Fibroblast of skin of left biceps (primary cell): ENCODE measurements at regions not wholly inside any gene's neighbourhood (a gene's known extent, or its start where the extent isn't known, plus 50 kb on each side); places are given as distances from the start of the nearest gene placed in this dataset.

Source experiments
- DNase-seq, 2 experiments: peaks; one replicate each; pipeline ENCODE4 v3.0.0-alpha.2; 2013; ENCODE audit warnings: low read depth in 2 of 2

DNA sequence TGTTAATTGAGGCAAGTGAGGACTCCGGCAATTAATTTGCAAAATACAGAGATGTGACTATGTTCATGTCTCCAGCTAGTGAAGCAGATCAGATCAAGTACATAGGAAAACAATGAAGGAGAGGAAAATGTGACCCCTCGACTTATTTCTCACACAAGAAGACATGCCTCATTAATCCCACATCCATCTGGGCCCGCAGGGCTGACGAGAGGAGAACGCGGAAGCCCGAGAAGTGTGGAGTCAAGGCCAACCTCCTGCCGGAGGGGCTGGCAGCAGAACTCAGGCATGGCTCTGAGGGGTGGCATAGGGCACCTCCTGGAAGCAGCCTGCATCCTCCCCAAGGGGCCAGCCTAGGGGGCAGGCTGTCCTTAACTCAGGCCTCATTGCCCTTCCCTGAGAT is 54.4 kb downstream of the ZNF503 start:
- no peak for DNase-seq

DNA sequence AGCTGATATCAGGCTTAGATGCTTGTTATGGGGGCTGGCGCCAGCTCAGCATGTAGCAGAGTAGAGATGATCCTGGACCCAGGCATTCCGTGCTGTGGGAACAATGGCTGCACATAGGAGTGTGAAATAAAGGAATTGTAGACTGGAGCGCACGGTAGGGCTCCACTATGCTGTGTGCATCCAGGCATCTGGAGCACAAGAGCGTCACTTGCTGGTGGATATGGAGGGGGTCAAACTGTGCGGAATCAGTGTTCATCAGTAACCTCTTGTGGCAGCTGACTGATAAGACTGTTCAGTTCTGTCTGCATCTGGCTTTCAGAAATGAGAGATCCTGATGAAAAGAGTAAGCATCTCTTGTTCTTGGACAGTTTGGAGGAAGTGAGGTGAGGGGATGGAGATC is 55.8 kb downstream of the ZNF503 start:
- DNase-seq = no peak

DNA sequence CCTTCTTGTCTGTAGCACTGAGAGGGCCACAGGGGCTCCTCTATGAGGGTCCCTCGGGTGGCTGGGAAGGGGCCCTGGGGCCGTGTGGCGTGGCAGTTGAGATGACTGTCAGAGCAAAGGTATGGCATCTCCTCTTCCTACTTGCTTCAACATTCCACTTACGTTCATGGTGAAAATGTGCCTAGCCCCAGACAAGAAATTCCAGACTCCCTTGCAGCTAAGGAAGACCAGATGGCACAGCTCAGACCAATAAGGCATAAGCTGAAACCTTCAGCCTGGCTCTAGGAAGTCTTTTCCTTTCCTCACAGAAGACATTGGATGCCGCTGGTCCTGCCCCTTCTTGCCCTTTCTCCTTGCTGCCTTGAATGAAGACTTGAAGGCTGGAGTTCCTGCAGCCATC is 57.4 kb downstream of the ZNF503 start:
- DNase-seq = no peak

DNA sequence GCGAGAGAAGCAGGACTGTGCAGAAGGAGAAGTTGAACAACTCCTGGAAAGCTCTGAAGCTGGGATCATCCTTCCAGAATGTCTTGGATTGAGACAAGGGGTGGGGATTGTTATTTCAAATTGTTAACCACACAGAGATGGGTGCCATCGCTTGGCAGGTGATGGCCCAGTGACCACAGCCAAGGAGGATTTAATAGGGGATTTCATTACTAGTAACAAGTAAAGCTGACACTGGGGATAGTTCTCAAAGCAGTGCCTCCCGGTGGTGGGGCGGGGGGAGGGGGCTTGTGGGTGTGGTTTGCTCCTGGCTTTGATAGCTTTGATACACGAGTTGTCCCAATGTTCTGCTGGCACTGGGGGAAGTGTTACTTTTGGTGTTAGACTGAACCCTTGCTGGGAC is 59.2 kb downstream of the ZNF503 start:
- DNase-seq = no peak

DNA sequence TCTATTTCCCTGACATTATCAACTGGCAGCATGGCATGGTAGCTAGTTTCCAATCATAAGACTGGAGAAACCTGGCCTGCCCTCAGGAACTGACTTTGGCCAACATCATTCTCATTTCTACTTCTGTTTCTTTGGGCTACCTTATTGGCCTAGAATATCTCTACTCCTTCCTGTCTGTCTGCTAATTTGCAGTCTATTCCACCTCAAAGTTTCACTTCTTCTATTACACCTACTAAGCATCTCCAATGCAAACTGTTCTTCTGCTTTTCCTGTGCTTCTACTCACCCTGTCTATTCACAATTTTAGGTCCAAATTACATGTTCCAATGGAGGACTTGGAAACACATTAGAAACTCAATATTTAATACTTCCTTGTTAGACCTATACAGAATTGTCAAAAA is 65.6 kb downstream of the ZNF503 start:
- no peak for DNase-seq

DNA sequence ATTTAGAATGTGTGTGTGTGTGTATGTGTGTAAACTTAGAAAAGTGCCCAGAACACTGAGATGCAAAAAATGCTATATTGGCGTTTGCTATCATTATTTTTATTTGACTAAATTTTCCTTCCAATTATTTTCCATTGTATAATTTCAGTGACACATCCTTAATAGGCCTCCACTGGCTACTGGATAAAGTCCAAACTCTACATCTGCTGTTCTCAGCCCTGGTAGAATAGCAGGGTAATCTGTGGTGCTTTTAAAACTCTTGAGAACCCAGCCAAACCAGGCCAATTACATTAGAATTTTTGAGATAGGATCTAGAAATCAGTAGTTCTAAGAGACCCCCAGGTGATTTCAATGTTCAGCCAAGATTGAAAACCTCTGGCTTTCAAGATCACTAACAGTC is 66.4 kb downstream of the ZNF503 start:
- DNase-seq = no peak

DNA sequence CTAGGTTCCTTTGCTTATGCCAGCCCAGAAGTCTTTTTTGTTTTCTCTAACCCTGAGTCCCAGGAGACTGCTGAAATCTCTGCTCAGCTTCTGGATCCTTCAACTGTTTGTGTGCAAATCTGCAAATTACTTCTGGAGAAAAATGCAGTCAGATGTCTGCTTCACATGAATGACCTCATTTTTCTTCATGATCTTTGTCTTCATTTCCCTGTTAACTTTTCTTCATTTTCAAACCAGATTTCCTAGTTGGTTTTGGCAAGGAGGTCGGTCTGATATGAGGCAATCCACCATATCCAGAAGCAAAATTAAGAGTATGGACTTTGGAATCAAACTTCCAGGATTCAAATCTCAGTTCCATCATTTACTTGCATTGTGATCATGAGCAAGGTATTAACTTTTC is 66.8 kb downstream of the ZNF503 start:
- DNase-seq = no peak

DNA sequence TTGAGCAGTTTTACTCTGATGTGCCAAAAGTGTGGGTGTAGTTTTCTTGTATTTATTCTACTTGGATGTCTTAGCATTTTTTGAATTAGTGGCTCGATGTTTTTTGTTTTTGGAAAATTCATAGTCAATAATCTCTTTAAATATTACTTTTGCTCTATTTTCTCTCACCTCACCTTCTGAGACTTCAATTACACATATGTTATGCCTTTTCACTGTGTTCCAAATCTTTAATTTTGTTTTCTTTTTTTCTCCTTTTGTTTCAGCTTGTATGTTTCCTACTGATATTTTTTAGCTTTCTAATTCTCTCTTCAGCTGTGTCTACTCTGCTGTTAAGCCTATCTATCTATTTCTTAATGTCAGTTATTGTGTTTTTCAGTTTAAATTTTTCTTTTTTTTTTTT is 69.5 kb downstream of the ZNF503 start:
- no peak for DNase-seq

DNA sequence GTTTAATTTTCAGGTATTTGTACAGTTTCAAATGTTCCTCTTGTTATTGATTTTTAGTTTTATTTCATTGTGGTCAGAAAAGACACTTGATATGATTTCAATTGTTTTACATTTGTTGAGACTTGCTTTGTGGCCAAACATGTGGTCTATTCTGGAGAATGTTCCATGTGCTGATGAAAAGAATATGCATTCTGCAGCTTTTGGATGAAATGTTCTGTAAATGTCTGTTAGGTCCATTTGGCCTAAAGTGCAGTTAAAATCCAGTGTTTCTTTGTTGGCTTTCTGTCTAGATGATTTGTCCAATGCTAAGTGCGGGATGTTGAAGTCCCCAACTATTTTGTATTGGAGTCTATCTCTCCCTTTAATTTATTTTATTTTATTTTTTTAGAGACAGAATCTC is 70.5 kb downstream of the ZNF503 start:
- no peak for DNase-seq

DNA sequence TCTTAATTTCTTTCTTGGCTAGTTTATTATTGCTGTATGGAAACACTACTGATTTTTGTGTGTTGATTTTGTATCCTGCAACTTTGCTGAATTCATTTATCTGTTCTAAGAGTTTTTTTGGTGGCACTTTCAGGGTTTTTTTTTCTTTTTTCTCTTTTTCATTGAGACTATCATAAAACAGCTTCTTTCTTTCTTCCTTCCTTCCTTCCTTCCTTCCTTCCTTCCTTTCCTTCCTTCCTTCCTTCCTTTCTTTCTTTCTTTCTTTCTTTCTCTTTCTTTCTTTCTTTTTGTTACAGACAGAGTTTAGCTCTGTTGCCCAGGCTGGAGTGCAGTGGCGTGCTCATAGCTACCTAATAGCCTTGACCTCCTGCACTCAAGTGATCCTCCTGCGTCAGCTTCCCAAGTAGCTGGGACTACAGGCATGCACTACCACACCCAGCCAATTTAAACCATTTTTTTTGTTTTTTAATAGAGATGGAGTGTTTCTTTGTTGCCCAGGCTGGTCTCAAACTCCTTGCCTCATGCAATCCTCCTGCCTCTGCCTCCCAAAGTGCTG is 72.3 kb downstream of the ZNF503 start:
- DNase-seq = no peak

DNA sequence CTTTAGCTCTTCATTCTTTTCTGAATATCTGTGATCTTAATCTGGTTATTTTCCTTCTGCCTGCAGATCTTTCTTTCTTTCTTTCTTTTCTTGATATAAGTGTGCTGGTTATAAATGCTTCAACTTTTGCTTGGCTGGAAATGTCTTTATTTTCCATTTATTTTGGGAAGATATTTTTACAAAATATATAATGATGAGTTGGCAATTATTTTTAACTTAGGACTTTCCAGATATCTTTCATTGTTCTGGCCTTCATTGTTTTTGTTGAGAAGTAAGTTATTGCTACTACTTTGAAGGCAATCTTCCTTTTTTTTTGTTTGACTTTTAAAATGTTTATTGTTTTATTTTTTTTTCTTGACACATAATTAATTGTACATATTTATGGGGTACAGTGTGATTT is 75.3 kb downstream of the ZNF503 start:
- DNase-seq = no peak

DNA sequence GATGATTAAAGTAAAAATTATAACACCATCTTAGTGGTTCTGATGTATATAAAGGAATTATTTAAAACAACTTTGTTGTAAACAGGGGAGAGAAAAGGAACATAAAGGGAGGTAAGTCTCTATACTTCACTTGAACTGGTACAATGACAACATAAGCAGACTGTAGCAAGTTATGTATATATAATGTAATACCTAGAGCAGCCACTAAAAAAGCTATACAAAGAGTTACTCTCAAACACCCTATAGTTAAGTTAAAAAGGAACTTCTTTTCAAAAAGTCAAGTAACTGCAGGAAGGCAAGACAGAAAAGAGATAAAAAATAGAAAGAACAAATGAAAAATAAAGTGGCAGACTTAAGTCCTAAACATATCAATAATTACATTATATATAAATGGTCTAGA is 82.3 kb downstream of the ZNF503 start:
- DNase-seq = no peak

DNA sequence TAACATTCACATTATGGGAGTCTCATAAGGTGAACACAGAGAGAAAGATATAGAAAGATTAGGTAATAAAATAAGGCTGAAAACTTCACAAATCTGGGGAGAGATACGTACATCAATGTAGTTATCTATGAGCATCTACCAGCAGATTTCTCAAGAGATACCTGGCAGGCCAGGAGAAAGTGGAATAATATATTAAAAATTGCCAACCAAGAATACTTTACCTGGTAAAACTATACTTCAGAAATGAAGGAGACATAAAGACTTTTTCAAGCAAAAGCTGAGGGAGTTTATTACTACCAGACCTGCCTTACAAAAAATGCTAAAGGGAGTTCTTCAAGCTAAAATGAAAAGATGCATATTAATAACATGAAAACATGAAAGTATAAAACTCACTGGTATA is 78.8 kb upstream of the COMTD1 start:
- DNase-seq = no peak

DNA sequence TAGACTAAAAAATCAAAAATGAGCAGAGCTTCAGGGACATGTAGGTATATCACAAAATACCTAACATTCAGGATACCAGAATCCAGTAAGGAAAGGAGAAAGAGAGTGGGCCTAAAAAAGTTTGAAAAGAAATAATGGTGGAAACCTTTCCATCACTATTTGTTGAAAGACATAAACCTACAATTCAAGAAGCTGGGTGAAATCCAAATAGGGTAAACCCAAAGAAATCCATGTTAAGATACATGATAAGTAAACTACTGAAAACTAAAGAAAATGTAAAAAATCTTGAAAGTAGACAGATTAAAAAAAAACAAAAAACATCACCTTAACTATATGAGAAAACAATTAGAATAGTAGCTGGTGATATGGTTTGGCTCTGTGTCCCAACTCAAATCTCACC is 76.7 kb upstream of the COMTD1 start:
- DNase-seq = no peak

DNA sequence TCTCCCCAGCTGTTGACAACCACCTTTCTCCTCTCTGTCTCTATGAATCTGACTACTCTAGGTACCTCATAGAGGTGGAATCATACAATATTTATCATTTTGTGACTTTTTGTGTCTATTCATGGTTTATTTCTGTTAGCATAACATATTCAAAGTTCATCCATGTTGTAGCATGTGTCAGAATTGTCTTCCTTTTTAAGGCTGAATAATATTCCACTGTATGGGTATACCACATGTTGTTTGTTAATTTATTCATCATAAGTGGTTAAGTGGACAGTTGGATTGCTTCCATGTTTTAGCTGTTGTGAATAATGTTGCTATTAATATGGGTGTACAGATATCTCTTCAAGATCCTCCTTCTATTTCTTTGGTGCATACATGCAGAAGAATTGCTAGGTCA is 69.9 kb upstream of the COMTD1 start:
- DNase-seq = no peak

DNA sequence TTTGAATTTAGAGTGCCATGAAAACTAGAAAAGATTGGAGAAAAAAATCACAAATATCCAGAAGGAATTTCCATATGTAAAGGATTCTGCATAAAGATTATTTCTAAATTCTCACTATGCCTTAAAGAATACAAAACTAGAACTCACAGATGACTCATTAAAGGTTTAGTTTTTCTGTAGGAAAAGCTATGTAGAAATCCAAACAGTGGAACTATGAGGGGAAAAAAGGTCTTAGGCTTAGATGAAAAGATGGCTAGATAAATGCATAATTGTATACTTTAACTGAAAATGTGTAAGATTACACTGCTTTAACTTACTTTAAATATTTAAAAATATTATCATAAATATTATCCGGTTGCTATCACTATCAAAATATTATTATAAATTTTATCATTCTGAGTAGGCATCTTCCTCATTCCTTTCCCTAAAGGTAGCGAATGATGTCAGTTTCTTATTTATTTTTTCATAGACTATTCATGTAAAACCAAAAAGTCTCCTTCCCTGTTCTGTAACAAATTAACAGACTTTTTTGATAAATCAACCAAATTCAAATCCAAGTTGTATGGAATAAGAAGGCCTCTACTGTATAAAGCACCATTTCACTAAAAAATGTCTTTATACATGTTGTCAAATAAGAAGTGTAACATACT is 69.1 kb upstream of the COMTD1 start:
- no peak for DNase-seq

DNA sequence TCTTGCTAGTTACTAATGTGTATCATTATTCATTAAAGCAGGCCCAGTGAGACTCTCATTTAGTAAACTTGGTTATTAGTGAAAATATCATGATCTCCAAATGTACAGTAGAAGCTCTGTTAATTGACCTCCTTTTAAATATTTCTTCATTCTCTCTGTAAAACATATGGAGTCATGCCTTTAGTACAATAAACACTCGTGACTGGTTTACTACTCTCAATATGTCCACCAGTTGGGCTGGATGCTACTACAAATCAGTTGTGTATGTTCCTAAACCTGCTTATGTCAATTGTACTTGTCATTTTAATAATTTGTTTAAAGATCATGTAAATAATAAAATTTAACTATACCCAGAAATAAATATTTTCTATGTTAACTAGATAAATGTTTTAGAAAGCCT is 68.6 kb upstream of the COMTD1 start:
- no peak for DNase-seq

DNA sequence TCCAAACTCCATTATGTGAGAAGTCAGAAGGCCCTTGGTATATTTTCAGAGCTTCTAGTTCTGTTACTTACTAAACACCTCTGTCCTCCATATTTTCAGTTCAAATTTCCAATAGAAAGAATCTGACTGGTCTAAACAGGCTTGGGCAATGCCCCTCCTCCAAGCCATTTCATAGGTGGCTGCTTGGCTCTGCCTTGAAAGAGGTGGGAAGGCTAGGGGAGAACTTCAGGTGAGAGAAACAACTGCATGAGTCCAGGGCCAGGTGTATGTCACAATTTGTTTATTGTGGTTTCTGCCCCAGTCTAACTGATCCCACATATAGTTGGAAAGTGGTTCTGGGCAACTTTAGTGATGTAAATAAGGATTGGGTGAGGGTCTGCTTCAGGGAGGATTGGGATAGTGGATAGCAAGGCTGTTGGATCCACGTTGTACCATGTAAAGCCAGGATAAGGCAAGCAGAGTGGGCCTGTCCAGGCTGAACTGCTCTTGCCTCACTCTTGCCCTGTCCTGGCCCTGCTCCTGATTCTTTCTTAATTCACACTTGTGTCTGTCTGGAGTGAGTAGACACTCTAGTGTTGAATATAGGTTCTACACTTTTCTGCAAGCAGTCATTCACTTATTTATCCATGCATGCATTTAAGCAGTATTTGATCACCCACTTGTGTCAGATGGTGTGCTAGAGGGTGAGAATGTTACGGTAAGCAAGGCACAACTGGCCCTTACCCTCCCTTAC is 67.5 kb upstream of the COMTD1 start:
- no peak for DNase-seq

DNA sequence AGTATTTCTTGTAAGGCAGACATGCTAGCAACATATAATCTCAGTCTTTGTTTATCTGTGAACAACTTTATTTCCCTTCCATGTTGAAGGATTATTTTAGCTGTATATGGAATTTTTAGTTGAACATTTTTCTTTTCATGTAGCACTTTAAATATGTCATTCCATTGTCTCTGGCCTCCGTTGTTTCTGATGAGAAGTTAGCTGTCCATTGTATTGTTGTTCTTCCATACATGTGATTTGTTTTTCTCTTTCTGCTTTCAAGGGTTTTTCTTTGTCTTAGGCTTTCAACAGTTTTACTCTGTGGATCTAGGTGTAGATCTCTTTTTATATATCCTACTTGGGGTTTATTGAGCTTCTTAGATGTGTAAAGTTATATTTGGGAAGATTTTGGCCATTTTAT is 66.3 kb upstream of the COMTD1 start:
- DNase-seq = no peak

DNA sequence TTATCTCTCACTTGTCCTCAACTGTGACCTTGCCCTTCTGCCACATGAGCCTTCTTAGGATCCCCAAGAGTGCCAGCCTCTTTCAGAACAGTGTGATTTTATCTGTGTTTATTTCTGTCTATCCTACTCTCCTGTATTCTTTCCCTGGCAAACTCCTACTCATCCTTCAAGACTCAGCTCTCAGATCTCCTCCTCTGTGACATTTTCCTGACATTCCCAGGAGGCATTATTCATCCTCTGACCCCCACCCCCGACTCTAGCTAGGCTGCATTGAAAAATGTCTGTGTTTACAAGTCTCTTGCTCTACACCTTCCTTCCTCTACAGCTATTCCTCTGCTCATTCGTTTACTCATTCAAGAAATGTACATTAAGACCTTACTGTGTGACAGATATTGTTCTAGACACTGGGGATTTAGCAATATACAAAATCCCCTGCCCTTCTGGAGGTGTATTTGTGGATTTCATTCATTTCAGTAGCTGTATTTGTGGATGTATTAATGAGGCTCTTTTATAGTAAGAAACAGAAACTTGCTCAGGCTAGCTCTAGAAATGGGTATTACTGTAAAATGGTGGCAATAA is 61.4 kb upstream of the COMTD1 start:
- DNase-seq = no peak

DNA sequence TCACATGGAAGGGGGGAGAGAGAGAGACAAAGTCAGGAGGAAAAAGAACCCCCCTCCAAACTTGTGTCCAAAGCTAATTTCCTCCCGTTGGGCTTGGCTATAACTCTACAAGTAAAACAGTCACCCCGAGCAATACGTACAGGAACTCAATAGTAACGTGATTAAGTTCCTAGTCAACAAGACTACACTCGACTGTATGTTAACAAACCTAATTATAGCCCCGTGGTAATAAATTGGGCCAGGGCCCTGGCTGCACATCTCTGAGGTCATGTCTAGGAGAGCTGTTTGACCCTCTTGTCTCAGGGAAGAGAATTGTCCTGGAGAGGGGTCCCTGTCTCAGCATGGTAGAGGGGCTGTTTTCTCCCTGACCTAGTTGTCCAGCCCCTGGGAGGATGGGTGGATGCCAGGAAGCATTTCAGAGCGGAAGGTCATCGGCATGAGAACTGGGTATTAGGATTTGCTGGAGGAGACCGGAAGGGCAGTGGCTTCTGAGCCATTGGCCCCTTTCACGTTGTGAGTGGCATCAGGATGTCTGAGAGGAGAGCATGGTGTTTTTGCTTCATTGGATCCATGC is 60.2 kb upstream of the COMTD1 start:
- DNase-seq = no peak

DNA sequence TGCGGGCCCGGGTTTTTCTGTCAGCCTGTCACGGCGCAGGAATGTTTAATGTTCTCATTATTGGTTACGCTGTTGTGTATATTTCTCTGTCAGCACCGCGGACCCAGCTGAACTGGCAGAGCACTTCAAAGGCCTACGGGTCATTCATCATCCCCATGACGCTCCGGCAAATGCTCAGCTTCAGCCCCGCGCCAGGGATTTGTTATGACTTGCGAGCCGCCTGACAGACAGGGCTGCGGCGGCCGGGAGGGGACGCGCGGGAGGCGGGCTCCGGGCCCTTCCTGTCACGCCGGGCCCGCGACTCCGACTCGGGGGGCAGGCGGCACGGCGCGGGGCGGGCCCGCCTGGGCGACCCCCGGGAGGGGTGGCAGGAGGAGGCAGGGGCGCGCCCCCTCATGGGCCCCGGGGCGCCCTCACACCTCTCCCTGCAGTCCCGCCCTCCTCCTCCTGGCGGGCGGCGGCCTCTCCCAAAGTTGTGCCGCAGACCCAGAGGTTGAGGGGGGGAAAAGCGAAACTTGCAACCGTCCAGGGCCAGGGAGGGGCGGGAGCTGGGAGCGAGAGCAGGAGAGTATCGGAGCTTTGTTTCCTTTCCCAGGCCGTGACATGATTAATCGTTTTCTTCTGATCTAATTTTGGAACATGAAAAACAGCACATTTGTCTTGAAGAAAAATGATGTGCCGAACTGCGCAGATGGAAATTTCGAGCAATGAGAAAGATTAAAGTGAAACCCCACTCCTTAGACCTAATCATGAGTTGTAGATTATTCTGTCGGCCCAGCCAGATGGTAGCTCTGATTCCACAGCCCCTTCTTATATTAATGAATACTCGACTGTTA is 59.3 kb upstream of the COMTD1 start:
- peak; percentile 80 to 83 for DNase-seq
